Neural progenitor cell (in vitro differentiated cells): ENCODE measurements at regions not wholly inside any gene's neighbourhood (a gene's known extent, or its start where the extent isn't known, plus 50 kb on each side); places are given as distances from the start of the nearest gene placed in this dataset.

Experiments used
- DNase-seq: peaks from one replicate; pipeline ENCODE4 v3.0.0-alpha.2; 2016; ENCODE audit warnings: low spot score
- H2AFZ ChIP-seq: fragments of 200-600 bp; sonication (generic); replicated peaks from 2 replicates; pipeline ENCODE4 v1.6.1; 2016; ENCODE audit warnings: antibody characterized with exemption
- H3F3A ChIP-seq: fragments of 200-600 bp; sonication (generic); 2 replicates; pipeline ENCODE4 v1.6.1; 2016; ENCODE audit warnings: antibody characterized with exemption, low read depth
- H3K27ac ChIP-seq: fragments of 200-600 bp; sonication (generic); 2 replicates; pipeline ENCODE4 v1.5.1; 2016; ENCODE audit warnings: mild to moderate bottlenecking
- H3K27me3 ChIP-seq: fragments of 200-600 bp; sonication (generic); 2 replicates; pipeline ENCODE4 v1.6.1; 2016; ENCODE audit warnings: mild to moderate bottlenecking, moderate library complexity
- H3K36me3 ChIP-seq: fragments of 200-600 bp; sonication (generic); 2 replicates; pipeline ENCODE4 v1.5.1; 2016
- H3K4me1 ChIP-seq: fragments of 200-600 bp; sonication (generic); 2 replicates; pipeline ENCODE4 v1.6.1; 2016; ENCODE audit warnings: mixed run types
- H3K4me2 ChIP-seq: fragments of 200-600 bp; sonication (generic); 2 replicates; pipeline ENCODE4 v1.6.1; 2016
- H3K4me3 ChIP-seq: fragments of 200-600 bp; sonication (generic); 2 replicates; pipeline ENCODE4 v1.5.1; 2016
- H3K79me2 ChIP-seq: fragments of 200-600 bp; sonication (generic); 2 replicates; pipeline ENCODE4 v1.6.1; 2016; ENCODE audit warnings: low read depth
- H3K9ac ChIP-seq: fragments of 200-600 bp; sonication (generic); 2 replicates; pipeline ENCODE4 v1.6.1; 2016
- H3K9me3 ChIP-seq: fragments of 200-600 bp; sonication (generic); 2 replicates; pipeline ENCODE4 v1.5.1; 2016; ENCODE audit warnings: low read depth
- H4K20me1 ChIP-seq: fragments of 200-600 bp; sonication (generic); 2 replicates; pipeline ENCODE4 v1.6.1; 2016; ENCODE audit warnings: low read depth
- H3K27ac Mint-ChIP-seq: 3 replicates; pipeline ENCODE4 v1.8.0; 2021; ENCODE audit warnings: mixed read lengths
- H3K27me3 Mint-ChIP-seq: 2 replicates; pipeline ENCODE4 v1.8.0; 2022; ENCODE audit warnings: low read depth, mild to moderate bottlenecking, inconsistent platforms, moderate library complexity, mixed read lengths; ENCODE audit not compliant: insufficient read depth
- H3K36me3 Mint-ChIP-seq: 3 replicates; pipeline ENCODE4 v1.8.0; 2021; ENCODE audit warnings: mixed read lengths
- H3K4me1 Mint-ChIP-seq: 3 replicates; pipeline ENCODE4 v1.8.0; 2021; ENCODE audit warnings: mixed read lengths
- H3K4me3 Mint-ChIP-seq: 3 replicates; pipeline ENCODE4 v1.8.0; 2021; ENCODE audit warnings: mild to moderate bottlenecking, moderate library complexity, mixed read lengths
- H3K9me3 Mint-ChIP-seq: 3 replicates; pipeline ENCODE4 v1.8.0; 2020; ENCODE audit warnings: mixed read lengths
- EZH2 ChIP-seq: fragments of 200-600 bp; sonication (generic); IDR thresholded peaks from 2 replicates; pipeline ENCODE4 v1.6.1; 2017; ENCODE audit warnings: antibody characterized with exemption, mild to moderate bottlenecking, moderate library complexity
- EZH2phosphoT487 ChIP-seq: fragments of 200-600 bp; sonication (generic); IDR thresholded peaks from 2 replicates; pipeline ENCODE4 v1.6.1; 2017; ENCODE audit warnings: antibody characterized with exemption
- TF ChIP-seq, protein P1 (sequence below): fragments of 200-600 bp; sonication (generic); IDR thresholded peaks from 2 replicates; pipeline ENCODE4 v1.5.1; 2017; ENCODE audit warnings: antibody characterized with exemption, mild to moderate bottlenecking

- DNase-seq = no peak
- Histone ChIP-seq H4K20me1 (no peaks in the 10 kb centered on the region), H3K36me3 (no peaks in the 10 kb centered on the region), H3K9ac (no peak overlapping the region), H3K4me2 (no peak overlapping the region), H3K4me3 (no peak overlapping the region), H3K9me3 (no peaks in the 10 kb centered on the region), H3K79me2 (no peaks in the 10 kb centered on the region), H3K27me3 (no peaks in the 10 kb centered on the region), H3K27ac (no peak overlapping the region), H2AFZ (no peak overlapping the region), H3K4me1 (peaks cover 28% of the 10 kb centered on the region), H3F3A (peaks cover 58% of the 10 kb centered on the region)
- H3K9me3 Mint-ChIP-seq = peaks cover 6% of the 10 kb centered on the region
- peaks cover 6% of the 10 kb centered on the region for H3K27me3 Mint-ChIP-seq
- no peaks in the 10 kb centered on the region for H3K36me3 Mint-ChIP-seq
- no peak overlapping the region for H3K27ac Mint-ChIP-seq
- peaks cover 29% of the 10 kb centered on the region for H3K4me1 Mint-ChIP-seq
- TF ChIP-seq EZH2 (no peak), EZH2phosphoT487 (no peak)
- TF ChIP-seq, protein P1, sequence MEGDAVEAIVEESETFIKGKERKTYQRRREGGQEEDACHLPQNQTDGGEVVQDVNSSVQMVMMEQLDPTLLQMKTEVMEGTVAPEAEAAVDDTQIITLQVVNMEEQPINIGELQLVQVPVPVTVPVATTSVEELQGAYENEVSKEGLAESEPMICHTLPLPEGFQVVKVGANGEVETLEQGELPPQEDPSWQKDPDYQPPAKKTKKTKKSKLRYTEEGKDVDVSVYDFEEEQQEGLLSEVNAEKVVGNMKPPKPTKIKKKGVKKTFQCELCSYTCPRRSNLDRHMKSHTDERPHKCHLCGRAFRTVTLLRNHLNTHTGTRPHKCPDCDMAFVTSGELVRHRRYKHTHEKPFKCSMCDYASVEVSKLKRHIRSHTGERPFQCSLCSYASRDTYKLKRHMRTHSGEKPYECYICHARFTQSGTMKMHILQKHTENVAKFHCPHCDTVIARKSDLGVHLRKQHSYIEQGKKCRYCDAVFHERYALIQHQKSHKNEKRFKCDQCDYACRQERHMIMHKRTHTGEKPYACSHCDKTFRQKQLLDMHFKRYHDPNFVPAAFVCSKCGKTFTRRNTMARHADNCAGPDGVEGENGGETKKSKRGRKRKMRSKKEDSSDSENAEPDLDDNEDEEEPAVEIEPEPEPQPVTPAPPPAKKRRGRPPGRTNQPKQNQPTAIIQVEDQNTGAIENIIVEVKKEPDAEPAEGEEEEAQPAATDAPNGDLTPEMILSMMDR = no peak
- no peak overlapping the region for H3K4me3 Mint-ChIP-seq
Observed at GRCh38 chr2:16141641-16141921, 201.2 kb downstream of the MYCN start.

- H3K27me3 Mint-ChIP-seq = peaks cover 6% of the 10 kb centered on the region
- no peak for DNase-seq
- H3K36me3 Mint-ChIP-seq = no peaks in the 10 kb centered on the region
- peaks cover 52% of the 10 kb centered on the region for H3F3A ChIP-seq
- no peak overlapping the region for H2AFZ ChIP-seq
- H3K27ac ChIP-seq = no peak overlapping the region
- H3K9me3 Mint-ChIP-seq = peaks cover 11% of the 10 kb centered on the region
- H3K4me3 Mint-ChIP-seq = no peak overlapping the region
- H3K4me3 ChIP-seq = no peak overlapping the region
- H3K4me1 Mint-ChIP-seq = peaks cover 29% of the 10 kb centered on the region
- no peak overlapping the region for H3K4me2 ChIP-seq
- TF ChIP-seq, protein P1 = no peak
- TF ChIP-seq EZH2 (no peak), EZH2phosphoT487 (no peak)
- no peaks in the 10 kb centered on the region for H3K79me2 ChIP-seq
- H3K27ac Mint-ChIP-seq = no peak overlapping the region
- no peaks in the 10 kb centered on the region for H4K20me1 ChIP-seq
- H3K27me3 ChIP-seq = no peaks in the 10 kb centered on the region
- H3K9ac ChIP-seq = no peak overlapping the region
- H3K4me1 ChIP-seq = peaks cover 28% of the 10 kb centered on the region
- no peaks in the 10 kb centered on the region for H3K9me3 ChIP-seq
- no peaks in the 10 kb centered on the region for H3K36me3 ChIP-seq
Observed at GRCh38 chr2:16140771-16141640, 200.7 kb downstream of the MYCN start.

- no peak overlapping the region for H3K9ac ChIP-seq
- no peaks in the 10 kb centered on the region for H3K36me3 ChIP-seq
- H3K79me2 ChIP-seq = no peaks in the 10 kb centered on the region
- no peaks in the 10 kb centered on the region for H4K20me1 ChIP-seq
- no peaks in the 10 kb centered on the region for H3K9me3 ChIP-seq
- no peak overlapping the region for H2AFZ ChIP-seq
- no peak overlapping the region for H3K27ac Mint-ChIP-seq
- peaks cover 29% of the 10 kb centered on the region for H3K4me1 Mint-ChIP-seq
- no peak overlapping the region for H3K4me3 ChIP-seq
- peak overlapping the region; percentile 56 for H3K4me2 ChIP-seq
- peaks cover 15% of the 10 kb centered on the region for H3K9me3 Mint-ChIP-seq
- H3K27ac ChIP-seq = no peak overlapping the region
- H3K36me3 Mint-ChIP-seq = no peaks in the 10 kb centered on the region
- peaks cover 13% of the 10 kb centered on the region for H3K27me3 Mint-ChIP-seq
- H3K4me3 Mint-ChIP-seq = no peak overlapping the region
- peaks cover 28% of the 10 kb centered on the region for H3K4me1 ChIP-seq
- DNase-seq = no peak
- no peaks in the 10 kb centered on the region for H3K27me3 ChIP-seq
- peaks cover 52% of the 10 kb centered on the region for H3F3A ChIP-seq
- TF ChIP-seq EZH2 = no peak
- no peak for TF ChIP-seq EZH2phosphoT487
- TF ChIP-seq, protein P1 = no peak
Observed at GRCh38 chr2:16139663-16140615, 199.6 kb downstream of the MYCN start.
